T-helper 2 cell treated with Interferon-gamma antibody and Interleukin-4, amounts not matched to agents 100 ng/mL and 5 ng/mL, for 36 hours (primary cell): ENCODE measurements at regions not wholly inside any gene's neighbourhood (a gene's known extent, or its start where the extent isn't known, plus 50 kb on each side); places are given as distances from the start of the nearest gene placed in this dataset.
"Not testable (repeated sequence)": the region's sequence is repeated elsewhere in the genome, so short reads cannot be mapped to it uniquely, and the experiment has no call there.

Experiments
- intact Hi-C: fragments of 100-400 bp; cut with micrococcal nuclease; formaldehyde crosslinking; loops from one replicate; pipeline ENCODE4 v1.15.1; 2023

- intact Hi-C loops: no loop called here
These were observed 938.4 kb downstream of the MCTP2 start for GRCh38 chr15:95169541-95170459.

GRCh38 chr15:95170561-95171380 is 939.4 kb downstream of the MCTP2 start:
- intact Hi-C loops: no loop called here

GRCh38 chr15:95171564-95171963 is 940.2 kb downstream of the MCTP2 start:
- intact Hi-C loops: no loop called here

GRCh38 chr15:95174301-95175259 is 943.2 kb downstream of the MCTP2 start:
- intact Hi-C loops: no loop called here

- intact Hi-C loops: no loop called here
These were observed 944.7 kb downstream of the MCTP2 start for GRCh38 chr15:95175914-95176658.

GRCh38 chr15:95176794-95177577 is 945.6 kb downstream of the MCTP2 start:
- intact Hi-C loops: no loop called here

- intact Hi-C loops: no loop called here
These were observed 949.2 kb downstream of the MCTP2 start for GRCh38 chr15:95180530-95180929.

- intact Hi-C loops: no loop called here
These were observed 950.7 kb downstream of the MCTP2 start for GRCh38 chr15:95182091-95182490.

- intact Hi-C loops: no loop called here
These were observed 961.6 kb downstream of the MCTP2 start for GRCh38 chr15:95192923-95193322.

- intact Hi-C loops: no loop called here
These were observed 963.4 kb downstream of the MCTP2 start for GRCh38 chr15:95194746-95195145.

GRCh38 chr15:95196176-95196915 is 965.0 kb downstream of the MCTP2 start:
- intact Hi-C loops: no loop called here

GRCh38 chr15:95202569-95203349 is 971.4 kb downstream of the MCTP2 start:
- intact Hi-C loops: no loop called here

- intact Hi-C loops: no loop called here
These were observed 973.7 kb downstream of the MCTP2 start for GRCh38 chr15:95205077-95205476.

- intact Hi-C loops: not testable (repeated sequence)
These were observed 974.5 kb downstream of the MCTP2 start for GRCh38 chr15:95205830-95206229.

GRCh38 chr15:95208071-95208470 is 976.7 kb downstream of the MCTP2 start:
- intact Hi-C loops: no loop called here

- intact Hi-C loops: no loop called here
These were observed 977.6 kb downstream of the MCTP2 start for GRCh38 chr15:95208988-95209387.

- intact Hi-C loops: no loop called here
These were observed 979.1 kb downstream of the MCTP2 start for GRCh38 chr15:95210436-95210981.

- intact Hi-C loops: no loop called here
These were observed 983.7 kb downstream of the MCTP2 start for GRCh38 chr15:95215017-95215416.
